OCI-LY7 (cell line): ENCODE measurements at regions not wholly inside any gene's neighbourhood (a gene's known extent, or its start where the extent isn't known, plus 50 kb on each side); places are given as distances from the start of the nearest gene placed in this dataset.
"Not testable (repeated sequence)": the region's sequence is repeated elsewhere in the genome, so short reads cannot be mapped to it uniquely, and the experiment has no call there.

Experiments used
- EZH2phosphoT487 ChIP-seq: fragments of 200-600 bp; sonication (generic); IDR thresholded peaks from 2 replicates; pipeline ENCODE4 v1.6.1; 2018; ENCODE audit warnings: low read depth, borderline replicate concordance, mild to moderate bottlenecking, mixed run types, antibody characterized with exemption, low read length, moderate library complexity, mixed read lengths
- TF ChIP-seq, protein P1 (sequence below): fragments of 200-600 bp; sonication (generic); conservative IDR thresholded peaks from 2 replicates; pipeline ENCODE4 v1.5.1; 2014; ENCODE audit warnings: mild to moderate bottlenecking, antibody characterized with exemption, low read length, moderate library complexity, mixed read lengths

DNA sequence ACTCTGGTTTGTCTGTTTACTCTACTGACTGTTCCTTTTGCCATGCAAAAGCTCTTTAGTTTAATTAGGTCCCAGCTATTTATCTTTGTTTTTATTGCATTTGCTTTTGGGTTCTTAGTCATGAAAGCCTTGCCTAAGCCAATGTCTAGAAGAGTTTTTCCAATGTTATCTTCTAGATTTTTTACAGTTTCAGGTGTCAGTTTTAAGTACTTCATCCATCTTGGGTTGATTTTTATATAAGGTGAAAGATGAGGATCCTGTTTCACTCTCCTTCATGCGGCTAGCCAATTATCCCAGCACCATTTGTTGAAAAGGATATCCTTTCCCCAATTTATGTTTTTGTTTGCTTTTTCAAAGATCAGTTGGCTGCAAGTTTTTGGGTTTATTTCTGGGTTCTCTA, 1100.5 kb upstream of the ALCAM start:
- TF ChIP-seq, protein P1, sequence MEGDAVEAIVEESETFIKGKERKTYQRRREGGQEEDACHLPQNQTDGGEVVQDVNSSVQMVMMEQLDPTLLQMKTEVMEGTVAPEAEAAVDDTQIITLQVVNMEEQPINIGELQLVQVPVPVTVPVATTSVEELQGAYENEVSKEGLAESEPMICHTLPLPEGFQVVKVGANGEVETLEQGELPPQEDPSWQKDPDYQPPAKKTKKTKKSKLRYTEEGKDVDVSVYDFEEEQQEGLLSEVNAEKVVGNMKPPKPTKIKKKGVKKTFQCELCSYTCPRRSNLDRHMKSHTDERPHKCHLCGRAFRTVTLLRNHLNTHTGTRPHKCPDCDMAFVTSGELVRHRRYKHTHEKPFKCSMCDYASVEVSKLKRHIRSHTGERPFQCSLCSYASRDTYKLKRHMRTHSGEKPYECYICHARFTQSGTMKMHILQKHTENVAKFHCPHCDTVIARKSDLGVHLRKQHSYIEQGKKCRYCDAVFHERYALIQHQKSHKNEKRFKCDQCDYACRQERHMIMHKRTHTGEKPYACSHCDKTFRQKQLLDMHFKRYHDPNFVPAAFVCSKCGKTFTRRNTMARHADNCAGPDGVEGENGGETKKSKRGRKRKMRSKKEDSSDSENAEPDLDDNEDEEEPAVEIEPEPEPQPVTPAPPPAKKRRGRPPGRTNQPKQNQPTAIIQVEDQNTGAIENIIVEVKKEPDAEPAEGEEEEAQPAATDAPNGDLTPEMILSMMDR = not testable (repeated sequence)
- not testable (repeated sequence) for TF ChIP-seq EZH2phosphoT487
